Upper lobe of right lung (tissue), 1 donor: ENCODE measurements at regions not wholly inside any gene's neighbourhood (a gene's known extent, or its start where the extent isn't known, plus 50 kb on each side); places are given as distances from the start of the nearest gene placed in this dataset.

Experiments used
- ATAC-seq: fragments of 200-7000 bp; cut with Tn5 transposase; one replicate; pipeline ENCODE4 v1.9.1; 2020; ENCODE audit warnings: mild to moderate bottlenecking, moderate library complexity
- DNase-seq: peaks from one replicate; pipeline ENCODE4 v3.0.0-alpha.2; 2020
- H3K27ac ChIP-seq: fragments of 200-600 bp; one replicate; pipeline ENCODE4 v1.8.0; 2022
- H3K27me3 ChIP-seq: fragments of 200-600 bp; one replicate; pipeline ENCODE4 v1.8.0; 2022; ENCODE audit warnings: mild to moderate bottlenecking
- H3K36me3 ChIP-seq: fragments of 200-600 bp; one replicate; pipeline ENCODE4 v1.8.0; 2022
- H3K4me1 ChIP-seq: fragments of 200-600 bp; one replicate; pipeline ENCODE4 v1.8.0; 2022
- H3K4me3 ChIP-seq: fragments of 200-600 bp; one replicate; pipeline ENCODE4 v1.8.0; 2022; ENCODE audit warnings: mild to moderate bottlenecking
- H3K9me3 ChIP-seq: fragments of 200-600 bp; one replicate; pipeline ENCODE4 v1.8.0; 2022
- intact Hi-C: fragments of 100-400 bp; cut with DNase I; formaldehyde crosslinking; loops from one replicate; pipeline ENCODE4 v1.11.0; 2022
- TF ChIP-seq, protein P1 (sequence below): fragments of 200-600 bp; IDR thresholded peaks from one replicate; pipeline ENCODE4 v1.8.0; 2022; ENCODE audit warnings: antibody characterized with exemption
- donor health status: DM: no; HTN: yes; CAD: no; lungs with severe emphysema.

DNA sequence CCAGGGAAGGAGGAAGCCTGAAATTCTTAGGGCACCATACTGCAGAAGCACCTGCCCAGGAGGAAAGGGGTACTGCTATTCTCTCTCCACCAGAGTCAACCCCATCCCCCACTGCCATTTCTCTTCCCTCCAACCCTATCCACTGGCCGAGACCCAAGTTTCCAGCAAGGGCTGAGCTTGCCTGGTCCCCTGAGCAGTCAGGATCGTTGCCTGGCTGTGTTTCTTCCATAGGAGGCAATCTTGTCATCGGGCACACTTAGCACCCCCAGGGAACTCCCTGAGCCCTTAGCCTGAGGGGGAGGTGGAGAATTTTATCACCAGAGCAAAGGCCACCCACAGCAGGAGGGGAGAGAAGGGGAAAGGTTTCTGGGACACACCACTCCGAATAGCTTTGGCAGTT, 115.8 kb upstream of the NECTIN1 start:
- intact Hi-C loops, result no loop called here
- no peak for ATAC-seq
- Histone ChIP-seq H3K9me3 (peaks cover 5% of the 10 kb centered on the region), H3K4me1 (no peaks in the 10 kb centered on the region), H3K36me3 (no peaks in the 10 kb centered on the region), H3K27me3 (peaks cover 5% of the 10 kb centered on the region), H3K4me3 (no peak overlapping the region), H3K27ac (no peak overlapping the region)
- no peak for DNase-seq
- TF ChIP-seq, protein P1, sequence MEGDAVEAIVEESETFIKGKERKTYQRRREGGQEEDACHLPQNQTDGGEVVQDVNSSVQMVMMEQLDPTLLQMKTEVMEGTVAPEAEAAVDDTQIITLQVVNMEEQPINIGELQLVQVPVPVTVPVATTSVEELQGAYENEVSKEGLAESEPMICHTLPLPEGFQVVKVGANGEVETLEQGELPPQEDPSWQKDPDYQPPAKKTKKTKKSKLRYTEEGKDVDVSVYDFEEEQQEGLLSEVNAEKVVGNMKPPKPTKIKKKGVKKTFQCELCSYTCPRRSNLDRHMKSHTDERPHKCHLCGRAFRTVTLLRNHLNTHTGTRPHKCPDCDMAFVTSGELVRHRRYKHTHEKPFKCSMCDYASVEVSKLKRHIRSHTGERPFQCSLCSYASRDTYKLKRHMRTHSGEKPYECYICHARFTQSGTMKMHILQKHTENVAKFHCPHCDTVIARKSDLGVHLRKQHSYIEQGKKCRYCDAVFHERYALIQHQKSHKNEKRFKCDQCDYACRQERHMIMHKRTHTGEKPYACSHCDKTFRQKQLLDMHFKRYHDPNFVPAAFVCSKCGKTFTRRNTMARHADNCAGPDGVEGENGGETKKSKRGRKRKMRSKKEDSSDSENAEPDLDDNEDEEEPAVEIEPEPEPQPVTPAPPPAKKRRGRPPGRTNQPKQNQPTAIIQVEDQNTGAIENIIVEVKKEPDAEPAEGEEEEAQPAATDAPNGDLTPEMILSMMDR, result no peak

DNA sequence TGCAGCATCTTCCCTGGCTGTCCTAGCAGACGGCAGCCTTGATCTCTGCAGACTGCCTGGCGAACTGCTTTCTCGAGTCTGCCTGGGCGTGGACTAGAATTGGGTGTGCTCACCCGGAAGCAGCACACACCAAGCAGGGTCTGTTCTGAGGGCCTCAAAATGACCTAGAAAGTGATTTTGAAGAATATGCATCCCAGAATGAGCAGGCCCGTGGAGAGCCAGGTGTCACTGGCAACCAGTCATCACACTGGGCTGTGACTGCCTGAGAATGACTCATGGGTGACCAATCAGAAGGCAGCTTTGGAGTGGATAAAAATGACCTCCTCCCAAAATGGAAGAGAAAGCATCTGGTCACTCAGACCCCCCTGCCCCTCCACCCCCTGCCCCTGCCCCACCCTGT, 114.9 kb upstream of the NECTIN1 start:
- intact Hi-C loops, result no loop called here
- H3K4me3 ChIP-seq, result no peak overlapping the region
- H3K27ac ChIP-seq, result no peak overlapping the region
- peaks cover 5% of the 10 kb centered on the region for H3K27me3 ChIP-seq
- no peaks in the 10 kb centered on the region for H3K4me1 ChIP-seq
- no peak for DNase-seq
- TF ChIP-seq, protein P1, result no peak
- ATAC-seq, result no peak
- peaks cover 5% of the 10 kb centered on the region for H3K9me3 ChIP-seq
- no peaks in the 10 kb centered on the region for H3K36me3 ChIP-seq

DNA sequence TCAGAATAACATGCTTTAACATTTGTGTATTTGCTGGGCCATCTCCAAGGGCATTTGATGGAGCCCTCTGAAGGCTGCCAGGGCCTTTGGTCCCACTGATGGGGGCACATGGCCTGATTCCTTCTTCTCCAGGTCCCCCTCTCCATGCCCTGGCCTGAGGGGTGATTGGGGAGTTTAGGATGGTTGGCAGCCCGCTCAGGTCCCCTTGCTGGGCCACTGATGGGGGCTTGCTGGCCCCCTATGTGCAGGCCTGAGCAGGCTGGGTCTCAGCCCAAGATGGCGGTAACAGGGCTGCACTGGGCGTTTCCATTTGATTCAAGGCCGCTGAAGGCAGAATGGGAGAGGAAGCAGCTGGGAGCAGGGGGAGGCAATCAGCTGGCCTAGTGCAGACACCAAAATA, 113.7 kb upstream of the NECTIN1 start:
- TF ChIP-seq, protein P1, result no peak

DNA sequence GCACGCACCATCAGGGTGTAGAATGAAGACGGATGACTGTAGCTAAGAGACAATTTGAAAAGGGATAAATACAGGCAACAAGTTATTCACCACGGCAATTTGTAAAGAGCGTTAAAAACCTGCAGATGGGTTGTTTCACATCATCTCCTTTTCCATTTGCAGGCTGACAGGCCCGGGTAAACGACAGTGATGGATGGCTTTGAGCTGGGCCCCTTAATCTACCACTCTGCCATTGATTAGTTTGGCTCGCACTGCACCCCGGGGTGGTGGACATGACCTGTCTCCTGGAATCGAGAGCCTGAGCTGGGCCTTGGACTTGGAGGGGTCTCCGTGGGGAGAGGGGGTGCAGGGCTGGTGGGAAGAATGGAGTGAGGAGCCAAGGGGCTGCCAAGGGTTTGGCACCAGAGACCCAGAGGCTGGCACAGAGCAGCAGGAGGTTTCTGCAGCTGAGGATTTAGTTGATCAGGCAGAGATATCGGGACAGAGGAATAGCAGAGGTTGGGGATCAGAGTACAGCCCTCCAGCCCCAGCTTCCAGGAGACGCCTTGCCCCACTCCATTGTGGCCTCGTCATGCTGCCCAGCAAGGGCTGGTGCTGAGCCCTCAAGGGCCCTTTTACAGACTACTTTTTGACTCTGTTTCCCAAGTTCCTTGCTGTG, 110.6 kb upstream of the NECTIN1 start:
- DNase-seq, result no peak
- no peak overlapping the region for H3K27ac ChIP-seq
- TF ChIP-seq, protein P1, result no peak
- no peak for ATAC-seq
- H3K36me3 ChIP-seq, result no peaks in the 10 kb centered on the region
- no peaks in the 10 kb centered on the region for H3K4me1 ChIP-seq
- no peaks in the 10 kb centered on the region for H3K9me3 ChIP-seq
- no peak overlapping the region for H3K4me3 ChIP-seq
- H3K27me3 ChIP-seq, result no peaks in the 10 kb centered on the region
- intact Hi-C loops, result no loop called here

More for the DNA sequence above, 113.7 kb upstream of the NECTIN1 start:
- Histone ChIP-seq H3K27me3 (peaks cover 5% of the 10 kb centered on the region), H3K36me3 (no peaks in the 10 kb centered on the region), H3K27ac (no peak overlapping the region), H3K9me3 (peaks cover 5% of the 10 kb centered on the region), H3K4me3 (no peak overlapping the region), H3K4me1 (no peaks in the 10 kb centered on the region)
- intact Hi-C loops, result no loop called here
- ATAC-seq (no peak), DNase-seq (no peak)

DNA sequence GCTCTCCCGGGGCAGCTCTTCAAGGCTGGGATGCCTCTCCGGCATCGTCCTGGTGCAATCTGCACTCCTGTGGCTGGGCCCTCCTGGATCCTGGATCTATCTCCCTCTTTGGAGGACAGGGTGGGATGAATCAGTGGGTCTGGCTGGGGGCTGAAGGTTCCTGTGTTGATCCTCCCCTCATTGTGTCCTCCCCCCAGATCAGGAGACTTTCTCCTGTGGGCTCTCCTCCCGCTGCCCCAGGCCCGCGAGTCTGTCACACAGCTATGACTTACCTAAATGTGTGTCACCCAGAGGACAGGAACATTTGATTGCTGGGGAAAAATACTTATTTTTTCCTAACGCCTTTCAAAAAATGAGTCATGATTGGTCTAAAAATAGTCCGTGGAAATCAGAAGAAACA, 106.8 kb upstream of the NECTIN1 start:
- TF ChIP-seq, protein P1, result no peak
- H3K4me1 ChIP-seq, result no peaks in the 10 kb centered on the region
- intact Hi-C loops, result no loop called here

More for the DNA sequence above, 106.8 kb upstream of the NECTIN1 start:
- ATAC-seq, result no peak
- H3K36me3 ChIP-seq, result no peaks in the 10 kb centered on the region
- no peaks in the 10 kb centered on the region for H3K27me3 ChIP-seq
- no peak for DNase-seq
- H3K9me3 ChIP-seq, result no peaks in the 10 kb centered on the region
- no peak overlapping the region for H3K4me3 ChIP-seq
- H3K27ac ChIP-seq, result no peak overlapping the region
